ENCODE measurements at regions not wholly inside any gene's neighbourhood (a gene's known extent, or its start where the extent isn't known, plus 50 kb on each side); places are given as distances from the start of the nearest gene placed in this dataset.

DNA sequence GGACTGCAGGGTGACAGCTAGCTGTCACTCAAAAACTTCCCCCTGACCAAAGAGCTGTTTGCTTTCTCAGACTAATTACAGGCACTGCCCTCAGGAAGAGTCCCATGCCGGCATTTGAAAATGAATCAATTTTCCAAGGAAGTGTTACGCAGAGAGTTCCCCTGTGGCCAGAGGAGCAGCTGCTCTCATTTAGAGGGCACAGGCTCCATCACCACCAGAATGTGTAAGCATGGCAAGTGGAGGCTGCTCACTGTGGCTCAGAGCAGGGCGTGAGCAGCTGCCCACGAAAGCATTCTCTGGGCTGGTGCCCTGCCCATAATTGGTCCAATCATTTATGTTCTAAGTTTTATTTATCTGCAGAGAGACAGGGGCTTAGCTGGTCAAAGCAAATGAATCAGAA, 202.2 kb downstream of the RAMP3 start:
- no peak overlapping the region for H3K4me3 ChIP-seq (replicated peaks in 1 of 3; ENCODE audit: insufficient read depth in 1 of 3, low read depth in 2 of 3, low read length in 3 of 3)
- H3K36me3 ChIP-seq (replicated peaks in 1 of 2; ENCODE audit: control insufficient read depth in 1 of 2, insufficient read depth in 2 of 2, low read length in 2 of 2) = no peaks in the 10 kb centered on the region
- no TSS peak for BruUV-seq (replicated peaks)
- ChIA-PET POLR2A (no interaction called here), CTCF (ENCODE audit: low intra/inter-chr PET ratio, low total read pairs) (no interaction called here)
- TF ChIP-seq ZNF614 (CRISPR knock-in tag; IDR thresholded peaks at IDR 0.05; ENCODE audit: borderline replicate concordance) = no peak
- TF ChIP-seq ZC3H13 (CRISPR knock-in tag; IDR thresholded peaks at IDR 0.05) = no peak
- TF ChIP-seq, protein P1, sequence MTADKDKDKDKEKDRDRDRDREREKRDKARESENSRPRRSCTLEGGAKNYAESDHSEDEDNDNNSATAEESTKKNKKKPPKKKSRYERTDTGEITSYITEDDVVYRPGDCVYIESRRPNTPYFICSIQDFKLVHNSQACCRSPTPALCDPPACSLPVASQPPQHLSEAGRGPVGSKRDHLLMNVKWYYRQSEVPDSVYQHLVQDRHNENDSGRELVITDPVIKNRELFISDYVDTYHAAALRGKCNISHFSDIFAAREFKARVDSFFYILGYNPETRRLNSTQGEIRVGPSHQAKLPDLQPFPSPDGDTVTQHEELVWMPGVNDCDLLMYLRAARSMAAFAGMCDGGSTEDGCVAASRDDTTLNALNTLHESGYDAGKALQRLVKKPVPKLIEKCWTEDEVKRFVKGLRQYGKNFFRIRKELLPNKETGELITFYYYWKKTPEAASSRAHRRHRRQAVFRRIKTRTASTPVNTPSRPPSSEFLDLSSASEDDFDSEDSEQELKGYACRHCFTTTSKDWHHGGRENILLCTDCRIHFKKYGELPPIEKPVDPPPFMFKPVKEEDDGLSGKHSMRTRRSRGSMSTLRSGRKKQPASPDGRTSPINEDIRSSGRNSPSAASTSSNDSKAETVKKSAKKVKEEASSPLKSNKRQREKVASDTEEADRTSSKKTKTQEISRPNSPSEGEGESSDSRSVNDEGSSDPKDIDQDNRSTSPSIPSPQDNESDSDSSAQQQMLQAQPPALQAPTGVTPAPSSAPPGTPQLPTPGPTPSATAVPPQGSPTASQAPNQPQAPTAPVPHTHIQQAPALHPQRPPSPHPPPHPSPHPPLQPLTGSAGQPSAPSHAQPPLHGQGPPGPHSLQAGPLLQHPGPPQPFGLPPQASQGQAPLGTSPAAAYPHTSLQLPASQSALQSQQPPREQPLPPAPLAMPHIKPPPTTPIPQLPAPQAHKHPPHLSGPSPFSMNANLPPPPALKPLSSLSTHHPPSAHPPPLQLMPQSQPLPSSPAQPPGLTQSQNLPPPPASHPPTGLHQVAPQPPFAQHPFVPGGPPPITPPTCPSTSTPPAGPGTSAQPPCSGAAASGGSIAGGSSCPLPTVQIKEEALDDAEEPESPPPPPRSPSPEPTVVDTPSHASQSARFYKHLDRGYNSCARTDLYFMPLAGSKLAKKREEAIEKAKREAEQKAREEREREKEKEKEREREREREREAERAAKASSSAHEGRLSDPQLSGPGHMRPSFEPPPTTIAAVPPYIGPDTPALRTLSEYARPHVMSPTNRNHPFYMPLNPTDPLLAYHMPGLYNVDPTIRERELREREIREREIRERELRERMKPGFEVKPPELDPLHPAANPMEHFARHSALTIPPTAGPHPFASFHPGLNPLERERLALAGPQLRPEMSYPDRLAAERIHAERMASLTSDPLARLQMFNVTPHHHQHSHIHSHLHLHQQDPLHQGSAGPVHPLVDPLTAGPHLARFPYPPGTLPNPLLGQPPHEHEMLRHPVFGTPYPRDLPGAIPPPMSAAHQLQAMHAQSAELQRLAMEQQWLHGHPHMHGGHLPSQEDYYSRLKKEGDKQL (CRISPR knock-in tag; IDR thresholded peaks at IDR 0.05; ENCODE audit: low read depth) = no peak
- TF ChIP-seq ZNF563 (CRISPR knock-in tag; IDR thresholded peaks at IDR 0.05) = no peak
- no peak for TF ChIP-seq ZKSCAN8 (CRISPR knock-in tag; IDR thresholded peaks at IDR 0.05; ENCODE audit: borderline replicate concordance)
- no peak for TF ChIP-seq ZNF7 (CRISPR knock-in tag; IDR thresholded peaks at IDR 0.05)
- no peak for TF ChIP-seq DPF2 (CRISPR knock-in tag; IDR thresholded peaks at IDR 0.05; ENCODE audit: borderline replicate concordance, low read depth)
- TF ChIP-seq PPARG (CRISPR knock-in tag; conservative IDR thresholded peaks at IDR 0.05) = no peak
- no peak for TF ChIP-seq TEAD3 (CRISPR knock-in tag; optimal IDR thresholded peaks at IDR 0.05; ENCODE audit: borderline replicate concordance)
- no peak for TF ChIP-seq KDM6A (CRISPR knock-in tag; IDR thresholded peaks at IDR 0.05; ENCODE audit: low read depth)
- no peak for TF ChIP-seq FLYWCH1 (CRISPR knock-in tag; IDR thresholded peaks at IDR 0.05)
- TF ChIP-seq PRPF4 (IDR thresholded peaks at IDR 0.05; ENCODE audit: low read depth, low read length, poor library complexity, severe bottlenecking) = no peak
- TF ChIP-seq ZNF546 (CRISPR knock-in tag; conservative IDR thresholded peaks at IDR 0.05) = no peak
- no peak for TF ChIP-seq TAF1 (CRISPR knock-in tag; IDR thresholded peaks at IDR 0.05)
- TF ChIP-seq MED1 (CRISPR knock-in tag; IDR thresholded peaks at IDR 0.05) = no peak
- no peak for TF ChIP-seq STAG1 (CRISPR knock-in tag; IDR thresholded peaks at IDR 0.05)
- H4K20me1 ChIP-seq (ENCODE audit: insufficient read depth, low read length) = no peaks in the 10 kb centered on the region
- no peak for DNase-seq (ENCODE audit: low spot score)
- H3K79me2 ChIP-seq (ENCODE audit: insufficient read depth, low read length) = no peaks in the 10 kb centered on the region
- 15% methylated on average over 4 of the region's 4 CpGs for WGBS (ENCODE audit: low lambda C conversion rate)
- no peak overlapping the region for H2AFZ ChIP-seq (ENCODE audit: low read length)
- in situ Hi-C loops (cut with HindIII; ENCODE audit: extremely low pct_ligation_motif_present, low pct_unique_long_range_greater_than_20kb) (no loop called here), intact Hi-C loops (cut with micrococcal nuclease; ENCODE audit: unreplicated experiment) (no loop called here)
- no peaks in the 10 kb centered on the region for H3K4me1 ChIP-seq (ENCODE audit: insufficient read depth, low read length)
- H3K27me3 ChIP-seq (ENCODE audit: control insufficient read depth in 1 of 2, insufficient read depth in 2 of 2, low read length in 2 of 2) = peaks cover 0 to 14% of the 10 kb centered on the region in 2 experiments; a peak in 2 of 5 replicates
- no peak overlapping the region for H3K9ac ChIP-seq (ENCODE audit: insufficient read depth, low read depth, low read length)
- H3K9me3 ChIP-seq (ENCODE audit: low read length) = no peaks in the 10 kb centered on the region
- FAIRE-seq = no peak
- H3K27ac ChIP-seq (ENCODE audit: extremely low read length, insufficient read depth, low read length) = no peak overlapping the region
- H3K4me2 ChIP-seq (ENCODE audit: low read depth, low read length) = no peak overlapping the region
- ATAC-seq = no peak
